ENCODE measurements at regions not wholly inside any gene's neighbourhood (a gene's known extent, or its start where the extent isn't known, plus 50 kb on each side); places are given as distances from the start of the nearest gene placed in this dataset.
A peak's percentile ranks its signal among the peaks of the same experiment; 100 is the strongest.

DNA sequence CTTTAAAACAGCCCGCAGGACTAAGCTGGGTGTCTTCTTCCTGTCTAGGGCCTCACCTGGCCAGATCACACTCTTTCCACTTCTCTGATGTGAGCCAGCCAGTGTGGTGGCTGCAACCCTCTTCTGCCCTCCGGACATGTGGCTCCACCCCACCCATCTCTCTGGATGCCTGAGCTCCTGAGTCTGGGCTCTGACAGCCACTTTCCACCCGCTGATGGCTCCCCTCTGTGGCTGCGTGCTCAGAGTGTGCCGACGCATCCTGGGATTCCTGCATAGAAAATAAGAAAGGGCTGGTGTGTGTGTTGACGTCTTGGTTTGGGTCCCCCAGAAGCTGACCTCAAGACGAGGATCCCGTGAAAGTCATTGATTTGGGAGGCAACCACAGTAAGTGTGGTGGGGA, 181.6 kb downstream of the URI1 start:
- DNase-seq (ENCODE audit: low read depth in 2 of 2): no peak

DNA sequence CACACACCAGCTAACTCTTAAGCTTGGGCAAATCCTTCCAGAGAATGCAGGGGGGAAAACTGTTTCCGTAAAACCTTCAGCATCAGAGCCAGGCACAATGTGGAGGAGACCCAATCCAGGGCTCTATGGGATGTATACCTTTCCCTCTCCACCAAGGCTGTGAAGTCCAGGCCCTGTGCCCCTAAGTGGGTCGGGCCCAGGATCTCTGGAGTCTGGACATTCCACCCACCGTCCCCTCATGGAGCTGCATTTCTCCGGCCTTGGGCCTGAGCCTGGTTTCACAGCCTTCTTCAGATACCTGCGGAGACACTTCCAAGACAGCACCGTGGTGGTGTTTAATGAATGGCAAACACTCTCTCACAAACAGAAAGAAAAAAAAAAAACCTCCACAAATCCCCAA, 186.2 kb downstream of the URI1 start:
- DNase-seq (ENCODE audit: low read depth in 2 of 2): no peak

DNA sequence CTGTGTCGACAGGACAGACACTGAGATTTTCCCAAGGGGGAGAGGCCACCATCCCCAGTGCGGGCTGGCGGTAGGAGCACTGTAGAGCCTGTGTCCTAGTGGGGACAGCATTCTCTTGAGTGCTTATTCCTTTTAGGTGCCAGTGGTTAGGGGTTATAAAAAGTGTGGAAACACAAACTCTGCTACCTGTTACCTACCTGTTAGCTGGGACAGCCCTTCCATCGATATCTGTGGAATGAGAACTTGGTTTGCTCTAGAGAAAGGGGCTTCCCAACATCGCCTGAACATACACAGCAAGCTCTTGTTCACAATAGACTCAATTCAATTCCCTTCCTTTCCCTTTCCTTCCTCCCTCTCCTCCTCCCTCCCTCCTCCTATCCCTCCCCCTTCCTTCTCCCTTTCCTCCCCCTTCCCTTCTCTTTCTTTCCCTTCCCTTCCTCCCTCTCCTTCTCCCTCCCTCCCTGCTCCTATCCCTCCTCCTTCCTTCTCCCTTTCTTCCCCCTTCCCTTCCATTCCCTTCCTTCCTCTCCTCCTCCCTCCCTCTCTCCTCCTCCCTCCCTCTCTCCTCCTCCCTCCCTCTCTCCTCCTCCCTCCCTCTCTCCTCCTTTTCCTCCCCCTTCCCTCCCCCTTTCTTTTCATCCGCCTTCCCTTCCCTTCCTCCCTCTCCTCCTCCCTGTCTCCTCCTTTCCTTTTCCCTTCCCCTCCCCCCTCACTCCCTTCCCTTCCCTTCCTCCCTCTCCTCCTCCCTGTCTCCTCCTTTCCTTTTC, 188.5 kb downstream of the URI1 start:
- DNase-seq (ENCODE audit: low read depth in 2 of 2): no peak

DNA sequence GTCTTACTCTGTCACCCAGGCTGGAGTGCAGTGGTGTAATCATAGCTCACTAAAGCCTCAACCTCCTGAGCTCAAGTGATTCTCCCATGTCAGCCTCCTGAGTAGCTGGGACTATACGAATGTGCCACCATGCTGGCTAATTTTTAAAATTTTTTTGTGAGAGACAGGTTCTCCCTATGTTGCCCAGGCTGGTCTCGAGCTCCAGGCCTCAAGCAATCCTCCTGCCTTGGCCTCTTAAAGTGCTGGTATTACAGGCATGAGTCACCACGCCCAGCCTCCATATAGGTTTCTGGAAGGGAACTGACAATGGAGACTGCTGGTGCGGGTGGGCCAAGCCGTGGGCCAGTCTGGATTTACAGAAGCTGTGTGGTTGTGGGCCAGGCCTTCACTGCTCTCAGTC, 189.2 kb downstream of the URI1 start:
- no peak for DNase-seq (ENCODE audit: low read depth in 2 of 2)

- DNase-seq (ENCODE audit: low read depth in 2 of 2): no peak
Measured at GRCh38 chr19:30131722-30132291, 189.8 kb downstream of the URI1 start.

GRCh38 chr19:30132343-30133075, 190.5 kb downstream of the URI1 start:
- no peak for DNase-seq (ENCODE audit: low read depth in 2 of 2)

- DNase-seq (ENCODE audit: low read depth in 2 of 2): no peak
Measured at GRCh38 chr19:30133803-30134202, 191.8 kb downstream of the URI1 start.

GRCh38 chr19:30135093-30135757, 193.2 kb downstream of the URI1 start:
- DNase-seq (ENCODE audit: low read depth in 2 of 2): no peak

GRCh38 chr19:30135797-30136196, 193.8 kb downstream of the URI1 start:
- no peak for DNase-seq (ENCODE audit: low read depth in 2 of 2)

- DNase-seq (ENCODE audit: low read depth in 2 of 2): peak; percentile 51 to 62
Measured at GRCh38 chr19:30136611-30137195, 194.7 kb downstream of the URI1 start.

GRCh38 chr19:30137747-30138146, 195.7 kb downstream of the URI1 start:
- DNase-seq (ENCODE audit: low read depth in 2 of 2): no peak

DNA sequence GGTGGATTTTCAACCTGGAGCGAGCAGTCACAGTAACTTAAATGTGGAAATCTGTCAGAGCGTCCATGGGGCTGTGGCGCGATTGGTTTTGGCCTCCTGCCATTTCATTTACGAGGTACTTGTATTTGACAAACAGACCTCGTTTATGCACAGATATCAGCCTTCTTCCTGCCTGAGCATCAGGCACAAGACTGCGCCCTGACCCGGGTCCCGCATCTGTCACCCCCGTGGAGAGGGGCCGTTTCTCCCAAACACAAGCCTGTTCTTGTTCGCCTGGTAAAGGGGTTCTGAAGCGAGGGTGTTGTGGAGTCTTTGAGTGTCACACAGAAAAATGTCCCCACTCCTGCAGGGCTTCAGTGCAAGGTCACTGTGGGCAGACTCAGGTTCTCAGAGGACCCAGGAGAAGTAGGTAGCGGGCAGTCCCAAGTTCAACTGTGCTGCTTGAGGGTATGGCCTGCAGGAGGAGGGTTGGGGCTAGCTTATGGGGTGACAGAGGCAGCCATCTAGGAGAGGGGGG, 202.3 kb downstream of the URI1 start:
- DNase-seq (ENCODE audit: low read depth in 2 of 2): no peak

DNA sequence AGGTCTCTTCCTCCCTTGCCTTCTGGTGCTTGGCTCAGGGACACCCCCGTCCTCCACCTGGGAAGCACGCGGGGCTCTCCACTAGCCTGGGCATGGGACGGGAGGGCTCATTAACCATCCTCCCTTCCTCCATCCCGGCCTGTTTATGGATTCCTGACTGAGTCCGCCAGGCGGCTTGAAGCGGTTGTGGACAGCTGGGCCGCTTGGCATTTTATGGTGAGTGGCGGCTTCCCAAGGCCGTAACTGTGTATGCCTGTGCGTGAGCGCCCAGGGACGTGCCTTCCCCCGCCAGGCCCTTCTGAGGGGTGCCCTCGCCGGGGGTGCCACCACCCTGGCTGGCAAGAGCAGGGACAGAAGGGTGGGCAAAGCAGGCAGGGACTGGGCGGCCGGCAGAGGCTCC, 202.8 kb downstream of the URI1 start:
- DNase-seq (ENCODE audit: low read depth in 2 of 2): no peak

DNA sequence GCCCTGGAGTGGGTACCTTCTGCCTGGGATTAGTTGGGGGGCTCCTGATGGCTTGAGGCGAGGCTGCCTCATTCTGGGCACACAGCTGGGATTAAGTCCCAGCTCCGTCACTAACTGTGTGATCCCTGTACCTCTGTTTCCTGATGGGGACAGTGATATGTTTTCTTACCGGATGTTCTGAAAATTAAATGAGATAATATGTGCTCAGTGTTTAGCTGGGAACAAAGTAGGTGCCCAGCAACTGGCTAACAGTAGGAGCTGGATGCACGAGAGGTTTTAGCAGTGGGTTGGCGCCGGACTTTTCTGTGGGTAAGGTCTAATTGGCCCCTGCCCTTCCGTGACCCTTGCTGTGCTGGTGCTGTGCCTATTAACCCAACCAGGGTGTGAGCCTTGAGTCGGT, 203.4 kb downstream of the URI1 start:
- no peak for DNase-seq (ENCODE audit: low read depth in 2 of 2)

DNA sequence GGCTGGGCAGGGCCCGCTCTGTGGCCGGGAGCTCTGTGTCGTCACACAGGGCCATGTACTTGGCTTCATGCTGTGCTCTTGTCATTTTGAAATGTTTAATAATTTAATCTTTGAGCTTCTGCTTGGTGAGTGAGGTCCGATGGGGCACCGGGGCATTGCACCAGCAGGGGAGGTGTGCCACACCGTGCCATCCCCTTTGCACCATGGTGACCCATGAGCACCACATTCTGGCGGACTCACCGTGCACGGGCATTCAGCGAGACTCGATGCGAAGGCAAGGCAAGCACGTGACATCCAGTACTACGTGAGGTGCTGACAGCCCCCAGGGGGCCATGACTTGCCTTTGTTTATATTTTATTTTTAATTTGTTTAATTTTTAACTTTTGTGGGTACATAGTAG, 204.3 kb downstream of the URI1 start:
- no peak for DNase-seq (ENCODE audit: low read depth in 2 of 2)

DNA sequence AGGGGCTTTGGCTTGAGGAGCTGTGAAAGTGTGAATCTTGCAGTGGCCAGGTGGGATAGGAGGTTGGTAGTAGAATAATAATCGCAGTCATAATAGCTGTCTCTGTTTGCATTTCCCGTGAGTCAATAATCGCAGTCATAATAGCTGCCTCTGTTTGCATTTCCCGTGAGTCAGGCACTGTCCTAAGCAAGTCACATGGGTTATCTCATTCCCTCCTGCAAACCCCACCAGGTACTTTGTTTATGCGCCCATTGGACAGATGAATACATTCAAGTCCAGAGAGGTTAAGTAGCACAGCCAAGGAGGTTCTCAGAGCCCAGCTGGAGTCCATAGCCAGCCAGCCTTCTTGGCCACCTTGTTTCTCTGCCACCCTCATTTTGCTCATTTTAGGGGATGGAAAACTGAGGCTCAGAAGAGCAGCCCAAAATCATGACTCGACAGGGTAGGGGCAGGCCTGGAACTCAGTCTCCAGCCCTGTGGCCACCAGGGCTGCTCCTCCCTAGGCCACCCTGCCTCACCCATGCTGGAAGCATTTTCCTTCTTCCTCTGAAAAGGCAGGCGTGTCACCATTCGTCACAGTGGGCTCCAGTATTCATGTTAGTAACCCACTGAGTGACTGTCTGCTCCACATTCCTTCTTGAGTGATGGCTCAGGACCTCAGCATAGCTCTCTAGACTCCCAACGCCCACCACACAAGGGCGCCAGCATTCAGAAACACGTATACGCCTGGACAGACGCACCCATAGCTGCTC, 206.2 kb downstream of the URI1 start:
- no peak for DNase-seq (ENCODE audit: low read depth in 2 of 2)

DNA sequence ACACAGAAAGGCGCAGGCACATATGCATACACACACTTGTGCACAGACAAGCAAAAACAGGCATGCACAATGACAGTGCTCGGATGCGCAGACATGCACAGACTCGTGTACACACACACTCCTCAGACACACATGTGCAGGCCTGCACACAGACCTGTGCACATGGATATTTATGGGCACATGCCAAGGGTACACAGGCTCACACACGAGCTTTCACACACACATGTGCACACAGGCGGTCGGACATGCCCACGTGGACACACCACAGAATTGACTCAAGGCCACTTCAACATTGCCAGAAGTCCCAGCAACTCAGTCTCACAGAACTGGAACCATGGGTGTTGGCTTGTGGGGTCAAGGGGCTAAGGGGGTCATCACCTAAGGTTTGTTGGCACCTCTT, 206.8 kb downstream of the URI1 start:
- DNase-seq (ENCODE audit: low read depth in 2 of 2): no peak

DNA sequence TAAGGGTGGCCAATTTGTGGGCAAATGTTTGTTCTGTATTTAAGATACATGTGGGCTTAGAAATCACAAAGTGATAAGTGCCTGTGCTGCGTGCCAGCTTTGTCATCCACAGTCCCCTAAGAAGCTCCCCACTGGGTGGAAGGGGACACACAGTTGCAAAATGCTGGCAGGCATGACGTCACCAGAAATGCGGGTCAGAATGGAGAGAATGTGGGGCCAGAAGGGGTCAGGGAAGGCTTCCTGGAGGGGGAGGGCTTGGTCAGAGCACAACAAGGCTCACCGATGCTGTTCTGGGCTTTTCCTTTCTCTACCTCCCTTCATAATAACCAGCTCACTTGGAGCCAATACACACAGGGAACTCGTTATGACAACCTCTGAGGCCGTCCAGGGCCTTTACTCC, 207.3 kb downstream of the URI1 start:
- DNase-seq (ENCODE audit: low read depth in 2 of 2): no peak

- no peak for DNase-seq (ENCODE audit: low read depth in 2 of 2)
Measured at GRCh38 chr19:30150626-30151025, 208.6 kb downstream of the URI1 start.

DNA sequence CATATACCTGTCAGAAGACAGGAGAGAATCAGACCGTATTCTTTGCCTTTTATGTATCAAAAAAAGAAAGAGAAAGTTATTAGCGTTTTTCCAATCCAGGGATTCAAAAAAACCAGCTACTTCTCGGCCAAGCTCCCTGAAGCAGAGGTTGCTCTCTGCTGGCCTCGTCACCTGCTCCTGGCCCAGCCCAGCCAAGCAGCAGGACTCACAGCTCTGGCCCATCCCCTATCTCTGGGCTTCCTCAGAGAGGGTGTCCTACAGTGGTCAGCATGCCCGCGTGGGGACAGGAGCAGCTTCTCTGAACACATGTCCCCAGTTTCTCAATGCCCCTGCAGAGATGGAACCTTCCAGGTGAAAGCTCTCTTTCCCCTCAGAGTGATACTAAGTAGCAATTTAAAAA, 209.0 kb downstream of the URI1 start:
- no peak for DNase-seq (ENCODE audit: low read depth in 2 of 2)

Measured in fibroblast of skin of left biceps (primary cell).